ENCODE measurements at regions not wholly inside any gene's neighbourhood (a gene's known extent, or its start where the extent isn't known, plus 50 kb on each side); places are given as distances from the start of the nearest gene placed in this dataset.

GRCh38 chr1:219523411-219523810 is 89.5 kb downstream of the ZC3H11B start:
- no peak for DNase-seq (ENCODE audit: low read depth in 2 of 2)

- DNase-seq (ENCODE audit: low read depth in 2 of 2), result no peak
These were observed 91.6 kb downstream of the ZC3H11B start for GRCh38 chr1:219521325-219521724.

GRCh38 chr1:219520241-219520640 is 92.7 kb downstream of the ZC3H11B start:
- DNase-seq (ENCODE audit: low read depth in 2 of 2), result no peak

- no peak for DNase-seq (ENCODE audit: low read depth in 2 of 2)
These were observed 94.0 kb downstream of the ZC3H11B start for GRCh38 chr1:219518907-219519248.

GRCh38 chr1:219518168-219518906 is 94.6 kb downstream of the ZC3H11B start:
- no peak for DNase-seq (ENCODE audit: low read depth in 2 of 2)

- no peak for DNase-seq (ENCODE audit: low read depth in 2 of 2)
These were observed 95.9 kb downstream of the ZC3H11B start for GRCh38 chr1:219517031-219517430.

GRCh38 chr1:219514728-219515127 is 98.2 kb downstream of the ZC3H11B start:
- DNase-seq (ENCODE audit: low read depth in 2 of 2), result no peak

- DNase-seq (ENCODE audit: low read depth in 2 of 2), result no peak
These were observed 105.5 kb downstream of the ZC3H11B start for GRCh38 chr1:219507437-219507836.

- DNase-seq (ENCODE audit: low read depth in 2 of 2), result no peak
These were observed 106.0 kb downstream of the ZC3H11B start for GRCh38 chr1:219506936-219507335.

GRCh38 chr1:219506473-219506899 is 106.4 kb downstream of the ZC3H11B start:
- DNase-seq (ENCODE audit: low read depth in 2 of 2), result no peak

GRCh38 chr1:219505886-219506285 is 107.0 kb downstream of the ZC3H11B start:
- DNase-seq (ENCODE audit: low read depth in 2 of 2), result no peak

GRCh38 chr1:219503604-219504003 is 109.3 kb downstream of the ZC3H11B start:
- no peak for DNase-seq (ENCODE audit: low read depth in 2 of 2)

GRCh38 chr1:219500327-219500897 is 112.5 kb downstream of the ZC3H11B start:
- DNase-seq (ENCODE audit: low read depth in 2 of 2), result no peak

- DNase-seq (ENCODE audit: low read depth in 2 of 2), result no peak
These were observed 114.2 kb downstream of the ZC3H11B start for GRCh38 chr1:219498666-219499065.

GRCh38 chr1:219495737-219496408 is 117.0 kb downstream of the ZC3H11B start:
- DNase-seq (ENCODE audit: low read depth in 2 of 2), result no peak

GRCh38 chr1:219492717-219493116 is 120.2 kb downstream of the ZC3H11B start:
- DNase-seq (ENCODE audit: low read depth in 2 of 2), result no peak

- no peak for DNase-seq (ENCODE audit: low read depth in 2 of 2)
These were observed 122.3 kb downstream of the ZC3H11B start for GRCh38 chr1:219490566-219490965.

GRCh38 chr1:219489636-219490035 is 123.3 kb downstream of the ZC3H11B start:
- no peak for DNase-seq (ENCODE audit: low read depth in 2 of 2)

GRCh38 chr1:219488275-219488674 is 124.6 kb downstream of the ZC3H11B start:
- no peak for DNase-seq (ENCODE audit: low read depth in 2 of 2)

GRCh38 chr1:219483530-219483929 is 129.4 kb downstream of the ZC3H11B start:
- no peak for DNase-seq (ENCODE audit: low read depth in 2 of 2)

- DNase-seq (ENCODE audit: low read depth in 2 of 2), result no peak
These were observed 132.9 kb downstream of the ZC3H11B start for GRCh38 chr1:219480011-219480410.

GRCh38 chr1:219478811-219479210 is 134.1 kb downstream of the ZC3H11B start:
- DNase-seq (ENCODE audit: low read depth in 2 of 2), result no peak

- no peak for DNase-seq (ENCODE audit: low read depth in 2 of 2)
These were observed 135.0 kb downstream of the ZC3H11B start for GRCh38 chr1:219477861-219478260.
